ENCODE measurements at regions not wholly inside any gene's neighbourhood (a gene's known extent, or its start where the extent isn't known, plus 50 kb on each side); places are given as distances from the start of the nearest gene placed in this dataset.

DNA sequence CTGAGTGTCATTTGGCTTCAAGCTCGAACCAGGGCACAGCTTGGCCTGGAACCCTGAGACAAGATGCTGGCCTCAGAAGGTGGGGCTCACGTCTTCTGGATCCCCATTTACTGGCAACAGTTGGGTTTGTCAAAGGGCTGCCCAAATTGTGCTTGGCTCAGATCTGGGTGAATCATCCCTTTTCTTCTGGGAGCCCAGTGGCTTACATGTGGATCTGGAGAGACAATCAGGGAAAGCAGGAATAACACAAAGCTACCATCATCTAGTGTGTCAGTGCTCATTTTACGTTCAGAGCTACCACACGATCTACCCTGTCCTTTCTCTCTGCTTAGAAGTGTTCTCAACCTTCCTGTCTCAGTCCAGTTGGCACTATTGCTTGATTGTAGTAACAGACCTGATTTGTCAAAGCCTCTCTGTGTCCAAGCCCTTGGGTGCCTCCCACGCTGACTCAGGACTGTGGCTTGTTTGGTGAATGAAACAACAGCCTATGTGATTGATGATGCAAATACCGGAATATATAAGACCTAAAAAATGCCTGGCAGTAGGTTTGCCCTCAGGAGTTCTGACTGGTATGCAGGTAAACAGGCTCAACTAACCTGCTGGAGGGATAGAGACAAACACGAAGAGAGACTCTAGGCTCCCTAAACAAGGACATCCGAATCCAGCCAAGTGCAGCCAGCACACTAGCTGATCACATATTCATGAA is 974.3 kb downstream of the VRK1 start:
- Histone ChIP-seq H3K4me3 (ENCODE audit: low read depth in 2 of 2, low read length in 1 of 2) (no peak overlapping the region), H3K9ac (no peak overlapping the region), H3K4me1 (ENCODE audit: control insufficient read depth in 1 of 2, insufficient read depth in 2 of 2, low read depth in 1 of 2, low read length in 1 of 2) (no peaks in the 10 kb centered on the region), H3F3A (replicated peaks; ENCODE audit: insufficient read depth) (no peaks in the 10 kb centered on the region), H3K9me2 (no peaks in the 10 kb centered on the region), H3K27ac (ENCODE audit: low read depth in 2 of 2, low read length in 1 of 2) (no peak overlapping the region), H2AFZ (ENCODE audit: low read depth) (no peak overlapping the region), H3K79me2 (ENCODE audit: insufficient read depth) (no peaks in the 10 kb centered on the region), H4K20me1 (ENCODE audit: insufficient read depth) (no peaks in the 10 kb centered on the region), H3K4me2 (no peak overlapping the region), H3K9me3 (no peaks in the 10 kb centered on the region), H3K36me3 (replicated peaks in 1 of 2; ENCODE audit: control insufficient read depth in 1 of 2, insufficient read depth in 2 of 2, low read length in 1 of 2) (no peaks in the 10 kb centered on the region), H3K27me3 (ENCODE audit: insufficient read depth) (no peaks in the 10 kb centered on the region)
- under 1% methylated on average over 8 of the region's 8 CpGs for WGBS (ENCODE audit: low lambda C conversion rate)
- TF ChIP-seq JUND (IDR thresholded peaks at IDR 0.05) (no peak), CTCF (IDR thresholded peaks at IDR 0.05) (no peak), GATA2 (CRISPR knock-in tag; IDR thresholded peaks at IDR 0.05) (no peak), TAF1 (IDR thresholded peaks at IDR 0.05; ENCODE audit: borderline replicate concordance, low read depth, low read length) (no peak), FOSL2 (IDR thresholded peaks at IDR 0.05; ENCODE audit: borderline replicate concordance, low read depth) (no peak), RXRA (IDR thresholded peaks at IDR 0.05; ENCODE audit: borderline replicate concordance, low read depth) (no peak), EZH2phosphoT487 (IDR thresholded peaks at IDR 0.05; ENCODE audit: borderline replicate concordance, low read depth) (no peak), USF2 (IDR thresholded peaks at IDR 0.05; ENCODE audit: borderline replicate concordance, low read depth, low read length) (no peak), SMC3 (IDR thresholded peaks at IDR 0.05; ENCODE audit: low read depth, low read length) (no peak), ELF1 (IDR thresholded peaks at IDR 0.05) (no peak), YY1 (IDR thresholded peaks at IDR 0.05; ENCODE audit: low read depth) (no peak), FOXJ3 (CRISPR knock-in tag; IDR thresholded peaks at IDR 0.05) (no peak), TCF12 (IDR thresholded peaks at IDR 0.05) (no peak), IRF3 (IDR thresholded peaks at IDR 0.05; ENCODE audit: low read depth, low read length) (no peak), RFX5 (IDR thresholded peaks at IDR 0.05; ENCODE audit: low read length) (no peak), TEAD4 (IDR thresholded peaks at IDR 0.05; ENCODE audit: borderline replicate concordance, insufficient read depth) (no peak), MEF2A (IDR thresholded peaks at IDR 0.05; ENCODE audit: borderline replicate concordance, low read depth) (no peak), REST (IDR thresholded peaks at IDR 0.05; ENCODE audit: low read depth, low read length) (no peak)
- POLR2A ChIA-PET = no interaction called here
- DNase-seq = no peak
- CTCF ChIA-PET = no interaction called here

Measured in SK-N-SH (cell line).